Esophagus muscularis mucosa (tissue), 4 donors: ENCODE measurements at regions not wholly inside any gene's neighbourhood (a gene's known extent, or its start where the extent isn't known, plus 50 kb on each side); places are given as distances from the start of the nearest gene placed in this dataset.
"Not testable (repeated sequence)": the region's sequence is repeated elsewhere in the genome, so short reads cannot be mapped to it uniquely, and the experiment has no call there.

Experiments used
- DNase-seq: peaks from one replicate; pipeline ENCODE4 v3.0.0-alpha.2; 2017; ENCODE audit errors: extremely low spot score
- H3K27ac ChIP-seq, 4 donors: fragments of 200-600 bp; sonication (generic); replicated peaks in 1 of 4; 1 replicate in 3 of 4; 2 replicates in 1 of 4; pipeline ENCODE4 v1.5.1; 2016 to 2019; ENCODE audit warnings: mild to moderate bottlenecking in 1 of 4
- H3K27me3 ChIP-seq, 4 donors: fragments of 200-600 bp; sonication (generic); one replicate each; pipeline versions ENCODE4 v1.5.1 to v1.6.0; 2016 to 2019
- H3K36me3 ChIP-seq, 4 donors: fragments of 200-600 bp; sonication (generic); one replicate each; pipeline ENCODE4 v1.5.1; 2016 to 2019
- H3K4me1 ChIP-seq, 4 donors: fragments of 200-600 bp; sonication (generic); one replicate each; pipeline ENCODE4 v1.5.1; 2016 to 2019
- H3K4me3 ChIP-seq, 4 donors: fragments of 200-600 bp; sonication (generic); 1 replicate in 2 of 4; 2 replicates in 2 of 4; pipeline ENCODE4 v1.5.1; 2016 to 2019; ENCODE audit warnings: mild to moderate bottlenecking in 4 of 4, moderate library complexity in 1 of 4
- H3K9me3 ChIP-seq, 4 donors: fragments of 200-600 bp; sonication (generic); 1 replicate in 3 of 4; 2 replicates in 1 of 4; pipeline ENCODE4 v1.5.1; 2016 to 2019
- EP300 ChIP-seq: sonication (generic); formaldehyde crosslinking; IDR thresholded peaks from one replicate; pipeline ENCODE4 v1.6.1; 2017; ENCODE audit warnings: antibody characterized with exemption
- POLR2A ChIP-seq: fragments of 450-650 bp; IDR thresholded peaks from one replicate; pipeline ENCODE4 v1.6.1; 2017; ENCODE audit warnings: antibody characterized with exemption, moderate library complexity, mild to moderate bottlenecking, low read depth
- POLR2AphosphoS5 ChIP-seq, 2 donors: sonication (generic); formaldehyde crosslinking; IDR thresholded peaks; one replicate each; pipeline ENCODE4 v1.6.1; 2017; ENCODE audit warnings: antibody characterized with exemption in 2 of 2
- WGBS: methylation state at CpG from one replicate; pipeline ENCODE4 v1.1.5; 2018; 5-methylcytosine and 5-hydroxymethylcytosine counted together
- intact Hi-C: fragments of 100-400 bp; cut with DNase I; formaldehyde crosslinking; loops from one replicate; pipeline ENCODE4 v1.15.1; 2023
- TF ChIP-seq, protein P1 (sequence below), 3 experiments: fragments of 200-600 bp in 2 of 3; fragments of 450-650 bp in 1 of 3; sonication (generic) in 2 of 3; IDR thresholded peaks; one replicate each; pipeline ENCODE4 v1.5.1; 2017 to 2019; ENCODE audit warnings: antibody characterized with exemption in 3 of 3, mild to moderate bottlenecking in 2 of 3, moderate library complexity in 1 of 3

DNA sequence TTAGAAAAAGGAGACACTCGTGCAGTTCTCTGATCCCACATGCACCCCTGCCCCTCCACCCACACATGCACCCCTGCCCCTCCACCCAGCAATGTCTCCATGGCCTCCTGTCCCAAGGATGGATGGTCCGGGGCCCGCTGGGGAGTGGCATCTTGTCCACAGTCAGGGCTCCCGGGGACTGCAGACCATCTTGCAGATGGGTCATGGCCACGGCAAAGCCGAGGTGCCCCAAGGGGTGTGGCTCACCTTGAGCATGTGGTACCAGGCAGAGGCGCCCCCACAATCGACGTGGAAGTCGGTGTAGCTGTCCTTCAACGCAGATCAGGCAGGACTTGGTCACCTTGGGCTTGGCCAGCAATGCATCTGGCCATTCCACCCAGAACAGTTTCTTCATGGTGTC lies 216.7 kb downstream of the TUBA3C start:
- no peak for DNase-seq
- peaks cover 0 to 9% (median 0%) of the 10 kb centered on the region in 4 donors for H3K27me3 ChIP-seq
- no peaks in the 10 kb centered on the region for H3K9me3 ChIP-seq
- H3K27ac ChIP-seq, result no peak overlapping the region
- no peak overlapping the region for H3K4me3 ChIP-seq
- no peak for TF ChIP-seq POLR2AphosphoS5 (IDR thresholded peaks at IDR 0.05)
- no peak for TF ChIP-seq POLR2A
- TF ChIP-seq EP300, result no peak
- TF ChIP-seq, protein P1, sequence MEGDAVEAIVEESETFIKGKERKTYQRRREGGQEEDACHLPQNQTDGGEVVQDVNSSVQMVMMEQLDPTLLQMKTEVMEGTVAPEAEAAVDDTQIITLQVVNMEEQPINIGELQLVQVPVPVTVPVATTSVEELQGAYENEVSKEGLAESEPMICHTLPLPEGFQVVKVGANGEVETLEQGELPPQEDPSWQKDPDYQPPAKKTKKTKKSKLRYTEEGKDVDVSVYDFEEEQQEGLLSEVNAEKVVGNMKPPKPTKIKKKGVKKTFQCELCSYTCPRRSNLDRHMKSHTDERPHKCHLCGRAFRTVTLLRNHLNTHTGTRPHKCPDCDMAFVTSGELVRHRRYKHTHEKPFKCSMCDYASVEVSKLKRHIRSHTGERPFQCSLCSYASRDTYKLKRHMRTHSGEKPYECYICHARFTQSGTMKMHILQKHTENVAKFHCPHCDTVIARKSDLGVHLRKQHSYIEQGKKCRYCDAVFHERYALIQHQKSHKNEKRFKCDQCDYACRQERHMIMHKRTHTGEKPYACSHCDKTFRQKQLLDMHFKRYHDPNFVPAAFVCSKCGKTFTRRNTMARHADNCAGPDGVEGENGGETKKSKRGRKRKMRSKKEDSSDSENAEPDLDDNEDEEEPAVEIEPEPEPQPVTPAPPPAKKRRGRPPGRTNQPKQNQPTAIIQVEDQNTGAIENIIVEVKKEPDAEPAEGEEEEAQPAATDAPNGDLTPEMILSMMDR (IDR thresholded peaks at IDR 0.05), result no peak
- intact Hi-C loops, result no loop called here
- no peaks in the 10 kb centered on the region for H3K36me3 ChIP-seq
- 77% methylated on average over 5 of the region's 11 CpGs for WGBS
- H3K4me1 ChIP-seq, result no peaks in the 10 kb centered on the region

DNA sequence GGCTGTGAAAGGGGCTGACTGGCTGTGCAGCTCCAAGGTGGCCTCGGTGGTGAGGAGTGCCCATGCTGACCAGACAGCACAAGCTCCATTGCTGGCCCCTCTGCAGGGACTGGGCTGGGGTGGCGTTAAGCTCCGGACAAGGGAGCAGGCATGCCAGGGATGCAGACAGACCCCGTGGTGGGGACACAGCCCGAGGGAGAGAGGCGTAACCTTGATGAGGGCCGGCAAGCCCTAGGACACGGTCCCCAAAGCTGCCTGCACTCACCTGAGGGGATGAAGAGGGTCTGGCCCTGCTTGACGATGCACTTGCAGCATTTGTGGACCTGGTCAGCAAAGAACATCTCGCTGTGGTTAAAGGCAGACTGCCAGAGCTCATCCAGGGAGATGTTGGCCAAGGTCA lies 217.9 kb downstream of the TUBA3C start:
- H3K36me3 ChIP-seq, H3K4me1 ChIP-seq, H3K9me3 ChIP-seq, H3K27ac ChIP-seq, DNase-seq, H3K4me3 ChIP-seq, intact Hi-C loops: not testable (repeated sequence)
- 68% methylated on average over 8 of the region's 10 CpGs for WGBS
- H3K27me3 ChIP-seq, result peaks cover 0 to 21% (median 0%) of the 10 kb centered on the region in 4 donors

- DNase-seq, result no peak
- Histone ChIP-seq H3K4me1 (no peaks in the 10 kb centered on the region), H3K27ac (no peak overlapping the region), H3K36me3 (no peaks in the 10 kb centered on the region), H3K4me3 (no peak overlapping the region), H3K9me3 (peaks cover 0 to 20% (median 12%) of the 10 kb centered on the region in 4 donors), H3K27me3 (peaks cover 0 to 27% (median 0%) of the 10 kb centered on the region in 4 donors)
- TF ChIP-seq POLR2A (no peak), EP300 (no peak), POLR2AphosphoS5 (IDR thresholded peaks at IDR 0.05) (no peak)
- TF ChIP-seq, protein P1 (IDR thresholded peaks at IDR 0.05), result no peak
- intact Hi-C loops, result no loop called here
- 79% methylated on average over 8 of the region's 16 CpGs for WGBS
Measured at GRCh38 chr13:18962168-18962734, 219.4 kb downstream of the TUBA3C start.

- DNase-seq, result no peak
- peaks cover 0 to 21% (median 14%) of the 10 kb centered on the region in 4 donors for H3K9me3 ChIP-seq
- no peak overlapping the region for H3K4me3 ChIP-seq
- no peak overlapping the region for H3K27ac ChIP-seq
- peaks cover 0 to 27% (median 0%) of the 10 kb centered on the region in 4 donors for H3K27me3 ChIP-seq
- intact Hi-C loops, result no loop called here
- TF ChIP-seq POLR2A (no peak), POLR2AphosphoS5 (IDR thresholded peaks at IDR 0.05) (no peak), EP300 (no peak)
- TF ChIP-seq, protein P1 (IDR thresholded peaks at IDR 0.05), result no peak
- no peaks in the 10 kb centered on the region for H3K4me1 ChIP-seq
- WGBS, result 57% methylated on average over 3 of the region's 4 CpGs
- H3K36me3 ChIP-seq, result no peaks in the 10 kb centered on the region
Measured at GRCh38 chr13:18961383-18962117, 220.1 kb downstream of the TUBA3C start.

- no peaks in the 10 kb centered on the region for H3K4me1 ChIP-seq
- DNase-seq, result no peak
- H3K27ac ChIP-seq, result no peak overlapping the region
- intact Hi-C loops, result no loop called here
- H3K27me3 ChIP-seq, result peaks cover 0 to 27% (median 0%) of the 10 kb centered on the region in 4 donors
- no peak overlapping the region for H3K4me3 ChIP-seq
- TF ChIP-seq POLR2AphosphoS5 (IDR thresholded peaks at IDR 0.05) (no peak), EP300 (no peak), POLR2A (no peak)
- TF ChIP-seq, protein P1 (IDR thresholded peaks at IDR 0.05), result no peak
- H3K9me3 ChIP-seq, result peaks cover 0 to 21% (median 14%) of the 10 kb centered on the region in 4 donors
- no peaks in the 10 kb centered on the region for H3K36me3 ChIP-seq
- WGBS, result 62% methylated on average over 3 of the region's 5 CpGs
Measured at GRCh38 chr13:18960637-18961227, 220.9 kb downstream of the TUBA3C start.
